ENCODE measurements at regions not wholly inside any gene's neighbourhood (a gene's known extent, or its start where the extent isn't known, plus 50 kb on each side); places are given as distances from the start of the nearest gene placed in this dataset.

GRCh38 chr2:107290041-107290440, 404.1 kb upstream of the ST6GAL2 start:
- H3K36me3 ChIP-seq: no peaks in the 10 kb centered on the region
- no peaks in the 10 kb centered on the region for H3K9me3 ChIP-seq
- no peak overlapping the region for H3K4me3 ChIP-seq
- no peak for TF ChIP-seq CTCF (IDR thresholded peaks at IDR 0.05)
- no peak for TF ChIP-seq POLR2A (IDR thresholded peaks at IDR 0.05)
- H3K27me3 ChIP-seq: no peaks in the 10 kb centered on the region
- no peaks in the 10 kb centered on the region for H3K4me1 ChIP-seq
- no peak for DNase-seq
- H3K27ac ChIP-seq: no peak overlapping the region

DNA sequence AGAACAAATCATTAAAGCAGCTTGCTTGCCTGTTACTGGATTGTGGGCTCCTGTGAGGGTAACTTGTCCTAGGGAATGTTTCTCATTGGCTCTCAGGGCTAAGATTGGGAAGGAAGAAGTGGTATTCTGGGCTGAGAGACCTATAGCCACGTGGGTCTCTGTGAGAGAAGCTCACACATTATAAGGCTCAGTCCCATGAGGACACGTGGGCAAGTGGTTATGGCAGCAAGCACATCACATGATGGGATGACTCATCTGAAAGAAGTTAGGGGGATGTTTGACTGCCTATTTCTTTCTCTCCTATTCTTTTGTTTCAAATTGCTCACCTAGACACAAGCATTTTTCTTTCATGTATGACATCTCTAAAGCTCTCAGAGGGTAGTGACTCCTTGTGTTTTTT, 418.0 kb upstream of the ST6GAL2 start:
- TF ChIP-seq CTCF (IDR thresholded peaks at IDR 0.05) (no peak), POLR2A (IDR thresholded peaks at IDR 0.05) (no peak)

DNA sequence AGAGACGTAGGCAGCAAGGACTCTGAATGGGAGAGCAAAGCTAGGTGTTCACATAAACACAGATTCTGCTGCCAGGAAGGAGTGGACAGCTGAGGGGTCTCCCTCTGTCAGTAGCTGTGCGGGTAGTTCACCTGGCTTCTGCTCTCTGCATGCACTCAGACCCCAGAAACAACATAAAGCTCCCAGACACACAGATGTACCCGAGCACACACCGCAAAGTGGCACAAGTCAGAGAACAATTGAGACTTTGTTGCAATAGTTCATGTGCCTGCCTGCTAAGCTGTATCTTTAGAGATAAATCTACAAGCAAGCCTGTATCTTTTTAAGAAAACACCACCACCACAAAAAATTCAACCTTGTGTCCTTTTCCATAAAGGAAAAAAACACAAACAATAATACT, 420.0 kb upstream of the ST6GAL2 start:
- Histone ChIP-seq H3K27ac (no peak overlapping the region), H3K9me3 (no peaks in the 10 kb centered on the region), H3K4me1 (no peaks in the 10 kb centered on the region), H3K27me3 (no peaks in the 10 kb centered on the region), H3K4me3 (no peak overlapping the region), H3K36me3 (no peaks in the 10 kb centered on the region)
- no peak for DNase-seq
- TF ChIP-seq POLR2A (IDR thresholded peaks at IDR 0.05) (no peak), CTCF (IDR thresholded peaks at IDR 0.05) (no peak)

More for the DNA sequence above, 418.0 kb upstream of the ST6GAL2 start:
- DNase-seq: no peak
- H3K27ac ChIP-seq: no peak overlapping the region
- no peak overlapping the region for H3K4me3 ChIP-seq
- no peaks in the 10 kb centered on the region for H3K4me1 ChIP-seq
- no peaks in the 10 kb centered on the region for H3K36me3 ChIP-seq
- H3K9me3 ChIP-seq: no peaks in the 10 kb centered on the region
- H3K27me3 ChIP-seq: no peaks in the 10 kb centered on the region

DNA sequence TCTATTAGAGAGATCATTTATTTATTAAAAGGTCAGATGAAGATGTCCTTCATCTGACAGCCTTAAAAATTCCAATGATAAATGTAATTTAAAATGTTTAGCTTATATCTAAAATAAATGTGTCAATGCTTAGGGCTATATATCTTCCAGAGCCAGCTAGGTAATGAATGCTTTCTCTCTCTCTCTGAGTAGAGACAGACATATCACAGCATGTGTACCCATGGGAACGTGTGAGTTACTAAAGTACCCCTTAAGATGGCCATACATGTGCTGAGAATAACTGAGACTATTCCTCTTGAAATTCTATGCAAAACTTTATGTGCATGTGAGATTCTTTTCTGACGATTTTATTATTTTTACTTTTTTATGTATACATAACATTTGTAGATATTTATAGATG, 420.9 kb upstream of the ST6GAL2 start:
- Histone ChIP-seq H3K9me3 (no peaks in the 10 kb centered on the region), H3K27me3 (no peaks in the 10 kb centered on the region), H3K4me3 (no peak overlapping the region), H3K27ac (no peak overlapping the region), H3K36me3 (no peaks in the 10 kb centered on the region), H3K4me1 (no peaks in the 10 kb centered on the region)
- TF ChIP-seq CTCF (IDR thresholded peaks at IDR 0.05) (no peak), POLR2A (IDR thresholded peaks at IDR 0.05) (no peak)
- no peak for DNase-seq

GRCh38 chr2:107308835-107309234, 422.9 kb upstream of the ST6GAL2 start:
- H3K4me3 ChIP-seq: no peak overlapping the region
- TF ChIP-seq POLR2A (IDR thresholded peaks at IDR 0.05) (no peak), CTCF (IDR thresholded peaks at IDR 0.05) (no peak)
- DNase-seq: no peak

DNA sequence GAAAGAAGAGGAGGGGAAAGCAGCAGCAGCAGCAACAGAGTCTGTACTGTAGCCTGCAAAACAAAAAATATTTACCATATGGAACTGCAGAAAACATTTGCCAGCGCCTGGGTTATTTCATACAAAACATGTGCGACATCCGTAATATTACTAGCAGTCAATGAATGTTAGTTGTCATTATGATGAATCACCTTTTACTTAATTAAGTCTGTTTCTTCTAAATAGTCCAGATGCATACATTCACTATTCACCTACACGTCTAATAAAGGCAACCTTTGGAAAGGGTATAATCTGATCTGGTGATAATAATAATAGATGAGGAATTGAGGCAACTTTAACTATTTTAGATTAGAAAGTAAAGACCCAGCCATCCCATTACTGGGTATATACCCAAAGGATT, 426.3 kb upstream of the ST6GAL2 start:
- DNase-seq: no peak
- no peaks in the 10 kb centered on the region for H3K4me1 ChIP-seq
- H3K27me3 ChIP-seq: no peaks in the 10 kb centered on the region
- TF ChIP-seq CTCF (IDR thresholded peaks at IDR 0.05): no peak
- TF ChIP-seq POLR2A (IDR thresholded peaks at IDR 0.05): no peak
- no peaks in the 10 kb centered on the region for H3K9me3 ChIP-seq
- no peak overlapping the region for H3K27ac ChIP-seq
- H3K4me3 ChIP-seq: no peak overlapping the region
- no peaks in the 10 kb centered on the region for H3K36me3 ChIP-seq

More at GRCh38 chr2:107308835-107309234, 422.9 kb upstream of the ST6GAL2 start:
- Histone ChIP-seq H3K36me3 (no peaks in the 10 kb centered on the region), H3K9me3 (no peaks in the 10 kb centered on the region), H3K27me3 (no peaks in the 10 kb centered on the region), H3K4me1 (no peaks in the 10 kb centered on the region), H3K27ac (no peak overlapping the region)
